Heart right ventricle (tissue), 16 donors: ENCODE measurements at regions not wholly inside any gene's neighbourhood (a gene's known extent, or its start where the extent isn't known, plus 50 kb on each side); places are given as distances from the start of the nearest gene placed in this dataset.
A peak's percentile ranks its signal among the peaks of the same experiment; 100 is the strongest.

Experiments
- ATAC-seq, 8 donors: fragments of 200-7000 bp; cut with Tn5 transposase; one replicate each; pipeline ENCODE4 v1.9.1; 2020; ENCODE audit warnings: mild to moderate bottlenecking in 8 of 8, moderate library complexity in 8 of 8, moderate number of reproducible peaks in 1 of 8
- DNase-seq, 2 donors: peaks; one replicate each; pipeline ENCODE4 v3.0.0-alpha.2; 2020
- H3K27ac ChIP-seq, 10 donors: fragments of 200-600 bp; sonication (generic) in 2 of 10; one replicate each; pipeline versions ENCODE4 v1.5.0 to v1.8.0; 2020 to 2022; ENCODE audit warnings: mild to moderate bottlenecking in 3 of 10
- H3K27me3 ChIP-seq, 7 donors: fragments of 200-600 bp; one replicate each; pipeline ENCODE4 v1.8.0; 2021 to 2022; ENCODE audit warnings: mild to moderate bottlenecking in 2 of 7
- H3K36me3 ChIP-seq, 9 donors: fragments of 200-600 bp; sonication (generic) in 1 of 9; one replicate each; pipeline versions ENCODE4 v1.5.0 to v1.8.0; 2020 to 2022; ENCODE audit warnings: mild to moderate bottlenecking in 2 of 9
- H3K4me1 ChIP-seq, 9 donors: fragments of 200-600 bp; sonication (generic) in 1 of 9; one replicate each; pipeline versions ENCODE4 v1.5.0 to v1.8.0; 2020 to 2022; ENCODE audit warnings: mild to moderate bottlenecking in 4 of 9
- H3K4me3 ChIP-seq, 10 donors: fragments of 200-600 bp; sonication (generic) in 2 of 10; one replicate each; pipeline versions ENCODE4 v1.5.0 to v1.8.0; 2020 to 2022; ENCODE audit warnings: mild to moderate bottlenecking in 7 of 10, moderate library complexity in 2 of 10
- H3K9me3 ChIP-seq, 11 donors: fragments of 200-600 bp in 10 of 11; sonication (generic) in 2 of 11; one replicate each; pipeline versions ENCODE4 v1.5.0 to v1.8.0; 2013 to 2022; ENCODE audit warnings: mild to moderate bottlenecking in 2 of 11, control low read depth in 1 of 11, moderate library complexity in 1 of 11
- WGBS, 2 donors: extraction: QIAGEN DNeasy Blood & Tissue Kit; methylation state at CpG; one replicate each; pipeline ENCODE4 v1.1.7; 2013; ENCODE audit warnings: inconsistent platforms in 1 of 2; 5-methylcytosine and 5-hydroxymethylcytosine counted together
- intact Hi-C, 10 donors: fragments of 100-400 bp; cut with DNase I; formaldehyde crosslinking; loops; one replicate each; pipeline versions ENCODE4 v1.11.1 to v1.14.2; 2022
- TF ChIP-seq, protein P1 (sequence below), 9 donors: fragments of 200-600 bp; sonication (generic) in 2 of 9; IDR thresholded peaks; one replicate each; pipeline versions ENCODE4 v1.5.0 to v1.8.0; 2021 to 2022; ENCODE audit warnings: antibody characterized with exemption in 9 of 9, mild to moderate bottlenecking in 5 of 9, moderate library complexity in 1 of 9
- donor health status: Arrhythmogenic right ventricular cardiomyopathy.
- donor health status: ischemic (EF 13 %, LVEDD 7.1; RV severe dilation, severe dysfunction).
- donor health status: healthy with polysubstance abuse.
- donor health status: DM: no; HTN: yes; CAD: no.
- donor health status: DM: no; HTN: no; CAD: no.
- donor health status: ischemic (EF 25% LVEDD 6.9; RV normal size, moderate dysfunction).
- donor health status: ischemic (EF 25% LVEDD 5.7; RV mildly dilated, moderate dysfunction).
- donor health status: healthy.
- donor health status: DM: yes; HTN: yes; CAD: no.
- donor health status: Ischemic cardiomyopathy.
- donor health status: ischemic (EF 35%, LVEDD 5.7; RV mildly dilated, moderate dysfunction).
- donor health status: nonischemic (EF 11% LVEDD 7.7; RV severe dilation, severe dysfunction).
- donor health status: DM: yes; HTN: yes; CAD: no.
- donor health status: PGD.
- donor health status: ischemic (EF 29% LVEDD 5.4; RV normal size, mild dysfunction).
- donor health status: nonischemic (EF 23%, LVEDD 6.1; RV moderate dilation, normal function).

DNA sequence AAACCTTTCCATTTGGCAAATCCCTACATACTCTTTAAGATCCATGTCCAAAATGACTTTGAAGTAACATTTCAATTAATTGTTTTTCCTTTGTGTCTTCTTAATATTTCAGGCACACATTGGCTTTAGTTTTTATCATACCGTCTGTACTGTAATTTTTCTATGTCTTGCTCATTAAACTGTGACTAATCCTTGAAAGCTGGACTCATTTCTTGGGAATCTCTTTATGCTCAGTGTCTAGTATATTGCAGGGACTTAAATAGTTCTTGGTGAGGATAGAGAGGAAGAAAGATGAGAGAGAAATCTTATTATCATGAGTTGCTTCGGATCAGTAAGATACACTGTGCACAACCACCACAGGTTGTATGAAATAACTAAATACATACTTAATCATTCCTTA lies 448.3 kb upstream of the ST6GAL2 start:
- TF ChIP-seq, protein P1, sequence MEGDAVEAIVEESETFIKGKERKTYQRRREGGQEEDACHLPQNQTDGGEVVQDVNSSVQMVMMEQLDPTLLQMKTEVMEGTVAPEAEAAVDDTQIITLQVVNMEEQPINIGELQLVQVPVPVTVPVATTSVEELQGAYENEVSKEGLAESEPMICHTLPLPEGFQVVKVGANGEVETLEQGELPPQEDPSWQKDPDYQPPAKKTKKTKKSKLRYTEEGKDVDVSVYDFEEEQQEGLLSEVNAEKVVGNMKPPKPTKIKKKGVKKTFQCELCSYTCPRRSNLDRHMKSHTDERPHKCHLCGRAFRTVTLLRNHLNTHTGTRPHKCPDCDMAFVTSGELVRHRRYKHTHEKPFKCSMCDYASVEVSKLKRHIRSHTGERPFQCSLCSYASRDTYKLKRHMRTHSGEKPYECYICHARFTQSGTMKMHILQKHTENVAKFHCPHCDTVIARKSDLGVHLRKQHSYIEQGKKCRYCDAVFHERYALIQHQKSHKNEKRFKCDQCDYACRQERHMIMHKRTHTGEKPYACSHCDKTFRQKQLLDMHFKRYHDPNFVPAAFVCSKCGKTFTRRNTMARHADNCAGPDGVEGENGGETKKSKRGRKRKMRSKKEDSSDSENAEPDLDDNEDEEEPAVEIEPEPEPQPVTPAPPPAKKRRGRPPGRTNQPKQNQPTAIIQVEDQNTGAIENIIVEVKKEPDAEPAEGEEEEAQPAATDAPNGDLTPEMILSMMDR (IDR thresholded peaks at IDR 0.05) = no peak
- WGBS, 2 donors = 79 to 88% methylated on average over 2 of the region's 2 CpGs
- H3K4me3 ChIP-seq = no peak overlapping the region
- DNase-seq (no peak), ATAC-seq (no peak)
- no peaks in the 10 kb centered on the region for H3K27me3 ChIP-seq
- no peak overlapping the region for H3K27ac ChIP-seq
- H3K36me3 ChIP-seq = no peaks in the 10 kb centered on the region
- peaks cover 0 to 17% (median 0%) of the 10 kb centered on the region in 11 donors for H3K9me3 ChIP-seq
- peaks cover 0 to 5% (median 0%) of the 10 kb centered on the region in 9 donors for H3K4me1 ChIP-seq
- intact Hi-C loops = no loop called here

DNA sequence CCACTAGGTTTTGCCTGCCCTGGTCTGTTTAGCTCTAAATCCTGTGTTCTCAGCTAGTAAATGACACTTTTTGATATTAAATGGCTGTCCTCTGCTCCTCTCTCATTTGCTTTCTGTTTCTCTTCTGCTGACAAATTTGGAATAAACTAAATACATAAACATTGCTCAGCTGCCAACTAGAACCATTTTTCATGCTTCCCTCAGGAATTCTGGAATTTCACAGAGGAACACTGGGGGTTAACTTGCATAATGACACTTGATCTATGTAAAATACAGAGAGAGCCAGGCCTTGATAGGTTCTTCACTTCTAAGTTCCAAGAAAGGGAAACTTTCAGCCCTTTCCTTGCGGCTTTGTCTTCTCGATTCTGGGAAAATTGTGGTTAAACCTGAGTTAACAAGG lies 450.6 kb upstream of the ST6GAL2 start:
- Histone ChIP-seq H3K9me3 (peaks cover 0 to 23% (median 3%) of the 10 kb centered on the region in 11 donors), H3K36me3 (no peaks in the 10 kb centered on the region), H3K4me1 (peaks cover 0 to 5% (median 0%) of the 10 kb centered on the region in 9 donors), H3K27me3 (no peaks in the 10 kb centered on the region), H3K27ac (peak overlapping the region in 3 of 10 donors; percentile 40 to 77 (median 48)), H3K4me3 (no peak overlapping the region)
- intact Hi-C loops = no loop called here
- 71 to 72% methylated on average over 2 of the region's 2 CpGs for WGBS, 2 donors
- DNase-seq (no peak), ATAC-seq (no peak)
- TF ChIP-seq, protein P1 (IDR thresholded peaks at IDR 0.05) = no peak

DNA sequence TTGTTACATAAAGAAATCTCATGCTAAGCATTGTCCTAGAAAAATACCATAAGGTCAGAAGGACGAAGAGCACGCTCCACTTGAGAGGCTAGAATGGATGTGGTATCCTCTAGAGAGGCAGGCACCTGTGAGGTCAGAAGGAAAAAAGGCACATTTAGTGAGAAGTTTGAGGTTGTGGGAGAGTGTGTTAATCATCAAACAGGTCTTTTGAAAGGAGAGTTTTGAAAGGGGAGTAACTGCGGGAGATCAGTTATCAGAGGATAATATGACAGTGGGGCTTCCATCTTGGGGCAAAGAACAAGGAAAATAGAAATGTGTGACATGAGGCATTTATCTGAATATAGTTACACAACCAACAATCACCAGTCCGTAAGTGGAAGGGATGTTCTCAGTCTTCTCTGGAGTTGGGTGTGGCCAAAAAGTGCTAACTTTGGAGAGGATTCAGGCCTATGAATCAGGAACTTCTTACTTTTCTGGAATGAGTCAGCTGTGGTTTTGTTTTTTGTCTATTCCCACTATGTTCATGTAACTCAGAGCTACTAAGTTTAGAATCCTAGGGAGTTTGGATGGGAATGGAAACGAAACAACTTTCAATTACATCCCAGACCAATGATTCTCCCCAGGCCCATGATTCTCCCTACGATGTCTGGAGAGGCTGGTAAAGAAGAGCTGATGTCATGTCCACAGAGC lies 451.4 kb upstream of the ST6GAL2 start:
- ATAC-seq (peak; percentile 63 to 89 (median 84)), DNase-seq (peak in 1 of 2 donors; percentile 11)
- no peaks in the 10 kb centered on the region for H3K27me3 ChIP-seq
- TF ChIP-seq, protein P1 (IDR thresholded peaks at IDR 0.05) = no peak
- no peaks in the 10 kb centered on the region for H3K36me3 ChIP-seq
- peaks cover 0 to 5% (median 0%) of the 10 kb centered on the region in 9 donors for H3K4me1 ChIP-seq
- no peak overlapping the region for H3K4me3 ChIP-seq
- peak overlapping the region in 9 of 10 donors; percentile 30 to 77 (median 49) for H3K27ac ChIP-seq
- H3K9me3 ChIP-seq = peaks cover 0 to 25% (median 4%) of the 10 kb centered on the region in 11 donors
- intact Hi-C loops = no loop called here
- WGBS, 2 donors = 59 to 66% methylated on average over 6 of the region's 6 CpGs

DNA sequence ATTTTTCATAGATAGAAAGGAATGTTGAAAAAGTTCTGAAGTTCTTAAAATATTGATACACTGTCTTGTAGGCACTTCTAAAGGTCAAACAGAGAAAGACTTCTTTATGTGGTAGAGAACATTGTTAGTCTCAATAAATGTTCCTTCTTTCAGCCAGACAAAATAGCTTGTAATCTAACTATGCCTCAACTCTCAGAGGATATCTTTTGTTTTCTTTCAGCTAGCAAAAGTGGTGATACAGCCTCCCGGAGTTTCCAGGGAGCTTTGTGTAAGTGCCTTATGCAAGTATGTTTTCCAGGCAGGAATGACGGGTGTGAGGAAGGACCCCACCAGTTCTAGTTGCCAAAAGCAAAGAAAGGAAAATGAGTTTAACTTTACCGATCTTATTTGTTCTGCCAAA lies 452.1 kb upstream of the ST6GAL2 start:
- H3K27me3 ChIP-seq = no peaks in the 10 kb centered on the region
- H3K4me3 ChIP-seq = no peak overlapping the region
- peak in 1 of 2 donors; percentile 9 for DNase-seq
- peak; percentile 26 to 77 (median 56) for ATAC-seq
- peaks cover 0 to 5% (median 0%) of the 10 kb centered on the region in 9 donors for H3K4me1 ChIP-seq
- H3K27ac ChIP-seq = peak overlapping the region in 9 of 10 donors; percentile 36 to 77 (median 49)
- TF ChIP-seq, protein P1 (IDR thresholded peaks at IDR 0.05) = no peak
- intact Hi-C loops = no loop called here
- WGBS, 2 donors = 44 to 50% methylated on average over 3 of the region's 3 CpGs
- peaks cover 0 to 31% (median 8%) of the 10 kb centered on the region in 11 donors for H3K9me3 ChIP-seq
- no peaks in the 10 kb centered on the region for H3K36me3 ChIP-seq
